A549 (cell line): ENCODE measurements at regions not wholly inside any gene's neighbourhood (a gene's known extent, or its start where the extent isn't known, plus 50 kb on each side); places are given as distances from the start of the nearest gene placed in this dataset.

Experiments used
- ATAC-seq, 2 experiments: fragments of 200-7000 bp in 1 of 2; fragments of >200 bp in 1 of 2; cut with Nextera tagmentation in 1 of 2; cut with Tn5 transposase in 1 of 2; 3 replicates each; pipeline versions ENCODE4 v1.8.0 to v1.9.1; 2018 to 2020; ENCODE audit warnings: mild to moderate bottlenecking in 1 of 2, moderate library complexity in 1 of 2
- CTCF ChIA-PET: fragments of 300-600 bp; sonication (Branson Sonifier 250); formaldehyde crosslinking; extraction: SDS; loops from one replicate; lab custom pipeline; 2021; ENCODE audit warnings: antibody characterized with exemption, inconsistent platforms; lab: Yijun Ruan, JAX
- POLR2A ChIA-PET: fragments of 350-600 bp; formaldehyde crosslinking; extraction: SDS; loops from one replicate; lab custom pipeline; 2021; ENCODE audit warnings: antibody characterized with exemption, inconsistent platforms; lab: Yijun Ruan, JAX
- DNase-seq, 2 experiments: peaks; one replicate each; pipeline versions ENCODE4 v3.0.0 to v3.0.0-alpha.2; 2011 to 2016; ENCODE audit warnings: low read depth in 1 of 2, low spot score in 1 of 2
- FAIRE-seq: peaks from 2 replicates; lab custom pipeline; 2011; peaks lifted over from hg19 to GRCh38; lab: Jason Lieb, UNC
- H3K27ac ChIP-seq, 2 experiments: fragments of >200 bp; sonication (Bioruptor Twin); formaldehyde crosslinking; 3 replicates each; pipeline ENCODE4 v1.5.1; 2016 to 2017
- H3K4me1 ChIP-seq: fragments of >200 bp; sonication (Bioruptor Twin); formaldehyde crosslinking; 3 replicates; pipeline ENCODE4 v1.6.1; 2016
- H3K4me2 ChIP-seq: fragments of >200 bp; sonication (Bioruptor Twin); formaldehyde crosslinking; 3 replicates; pipeline ENCODE4 v1.6.1; 2016
- H3K4me3 ChIP-seq: fragments of >200 bp; sonication (Bioruptor Twin); formaldehyde crosslinking; 3 replicates; pipeline ENCODE4 v1.5.1; 2016
- H3K9me3 ChIP-seq: fragments of >200 bp; sonication (Bioruptor Twin); formaldehyde crosslinking; 3 replicates; pipeline ENCODE4 v1.6.1; 2016
- CBX2 ChIP-seq: fragments of 200-600 bp; sonication (generic); IDR thresholded peaks from 2 replicates; pipeline ENCODE4 v1.6.1; 2016; ENCODE audit warnings: low read depth, mild to moderate bottlenecking, borderline replicate concordance
- CEBPB ChIP-seq, 2 experiments: fragments of >200 bp in 1 of 2; sonication (Bioruptor Twin) in 1 of 2; formaldehyde crosslinking in 1 of 2; IDR thresholded peaks; 2 replicates each; pipeline ENCODE4 v1.6.1; 2012 to 2016
- EHMT2 ChIP-seq: fragments of 200-600 bp; sonication (generic); IDR thresholded peaks from 2 replicates; pipeline ENCODE4 v1.6.1; 2016; ENCODE audit warnings: antibody characterized with exemption, low read depth, mild to moderate bottlenecking, moderate library complexity
- FOSB ChIP-seq: fragments of 250-450 bp; sonication (Bioruptor Pico); IDR thresholded peaks from 2 replicates; pipeline ENCODE4 v1.5.0; 2020; ENCODE audit warnings: mild to moderate bottlenecking, moderate library complexity
- FOSL2 ChIP-seq, 2 experiments: fragments of 450-650 bp in 1 of 2; fragments of >200 bp in 1 of 2; sonication (Bioruptor Twin) in 1 of 2; formaldehyde crosslinking; IDR thresholded peaks; 2 replicates each; pipeline versions ENCODE4 v1.5.0 to v1.6.1; 2016 to 2020; ENCODE audit warnings: mild to moderate bottlenecking in 1 of 2, moderate library complexity in 1 of 2
- FOXS1 ChIP-seq: fragments of 250-450 bp; sonication (Bioruptor Pico); IDR thresholded peaks from 2 replicates; pipeline ENCODE4 v1.5.0; 2020; ENCODE audit warnings: mild to moderate bottlenecking, moderate library complexity
- GATA3 ChIP-seq: IDR thresholded peaks from 2 replicates; pipeline ENCODE4 v1.6.1; 2012; ENCODE audit warnings: borderline replicate concordance
- HEYL ChIP-seq: fragments of 250-450 bp; sonication (Bioruptor Pico); IDR thresholded peaks from 2 replicates; pipeline ENCODE4 v1.8.0; 2021; ENCODE audit warnings: mild to moderate bottlenecking, moderate library complexity
- HOXB5 ChIP-seq: fragments of 250-450 bp; sonication (Bioruptor Pico); IDR thresholded peaks from 2 replicates; pipeline ENCODE4 v1.5.0; 2020; ENCODE audit warnings: mild to moderate bottlenecking, moderate library complexity
- JUNB ChIP-seq: fragments of >200 bp; sonication (Bioruptor Twin); formaldehyde crosslinking; IDR thresholded peaks from 2 replicates; pipeline ENCODE4 v1.6.1; 2016
- KDM1A ChIP-seq: fragments of 200-600 bp; sonication (generic); IDR thresholded peaks from 2 replicates; pipeline ENCODE4 v1.6.1; 2016; ENCODE audit warnings: low read depth, mild to moderate bottlenecking
- KDM5A ChIP-seq: fragments of 200-600 bp; sonication (generic); IDR thresholded peaks from 2 replicates; pipeline ENCODE4 v1.6.1; 2016; ENCODE audit warnings: antibody characterized with exemption, mild to moderate bottlenecking
- MAZ ChIP-seq: fragments of 150-350 bp; IDR thresholded peaks from 2 replicates; pipeline ENCODE4 v1.6.1; 2014; ENCODE audit warnings: antibody characterized with exemption, low read depth, low read length, borderline replicate concordance
- POLR2A ChIP-seq: IDR thresholded peaks from 2 replicates; pipeline ENCODE4 v1.6.1; 2012; ENCODE audit warnings: mild to moderate bottlenecking, low read length
- POLR2AphosphoS2 ChIP-seq: conservative IDR thresholded peaks from 2 replicates; pipeline ENCODE4 v1.6.1; 2012; ENCODE audit warnings: low read length, improper control_type of control experiment, inconsistent platforms
- RAD21 ChIP-seq, 2 experiments: fragments of >200 bp in 1 of 2; sonication (Bioruptor Twin) in 1 of 2; formaldehyde crosslinking in 1 of 2; IDR thresholded peaks in 1 of 2; conservative IDR thresholded peaks in 1 of 2; 2 replicates in 1 of 2; 3 replicates in 1 of 2; pipeline ENCODE4 v1.6.1; 2012 to 2018; ENCODE audit warnings: inconsistent platforms in 1 of 2
- RCOR1 ChIP-seq: fragments of 150-350 bp; IDR thresholded peaks from 2 replicates; pipeline ENCODE4 v1.6.1; 2014; ENCODE audit warnings: antibody characterized with exemption, low read length, low read depth
- TP53 ChIP-seq: fragments of 250-450 bp; sonication (Bioruptor Pico); IDR thresholded peaks from 2 replicates; pipeline ENCODE4 v1.5.0; 2021; ENCODE audit warnings: mild to moderate bottlenecking, moderate library complexity
- ZC3H11A ChIP-seq: fragments of 450-650 bp; IDR thresholded peaks from 2 replicates; pipeline ENCODE4 v1.6.1; 2014; ENCODE audit warnings: antibody characterized with exemption, mild to moderate bottlenecking
- ZFP36 ChIP-seq: fragments of 450-650 bp; IDR thresholded peaks from 2 replicates; pipeline ENCODE4 v1.6.1; 2014; ENCODE audit warnings: borderline replicate concordance; ENCODE audit not compliant: partially characterized antibody
- ZNF302 ChIP-seq: fragments of 250-450 bp; sonication (Bioruptor Pico); IDR thresholded peaks from 2 replicates; pipeline ENCODE4 v1.9.0; 2021; ENCODE audit warnings: inconsistent platforms, mild to moderate bottlenecking, moderate library complexity
- WGBS: methylation state at CpG from one replicate; pipeline ENCODE4 v1.1.6; 2017; ENCODE audit errors: missing lambda C conversion rate; 5-methylcytosine and 5-hydroxymethylcytosine counted together
- TF ChIP-seq, protein P1 (sequence below): IDR thresholded peaks from 2 replicates; pipeline ENCODE4 v1.6.1; 2012
- TF ChIP-seq, protein P2 (sequence below): fragments of 150-350 bp; IDR thresholded peaks from 2 replicates; pipeline ENCODE4 v1.6.1; 2014; ENCODE audit warnings: low read depth, mild to moderate bottlenecking, low read length
- TF ChIP-seq, protein P3 (sequence below): IDR thresholded peaks from 2 replicates; pipeline ENCODE4 v1.6.1; 2012; ENCODE audit warnings: low read depth, borderline replicate concordance

DNA sequence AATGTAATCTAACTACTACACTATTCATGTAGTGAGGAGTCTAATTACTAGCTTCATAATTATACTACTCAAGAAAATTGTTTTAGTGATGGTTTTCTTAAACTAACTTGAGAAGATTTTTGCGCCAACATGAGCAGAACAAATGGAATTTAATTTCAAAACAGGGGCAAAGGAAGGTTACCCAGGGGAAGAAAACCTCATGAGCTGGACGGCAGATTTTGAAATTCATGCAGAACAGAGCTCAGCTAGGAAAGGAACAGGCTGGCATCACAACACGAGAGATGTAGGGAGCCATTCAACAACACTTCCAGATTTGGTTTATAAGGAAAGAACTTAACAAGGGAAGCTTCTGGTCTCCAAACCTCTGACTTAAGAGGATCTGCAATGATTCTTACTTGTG, 235.3 kb upstream of the PRKCQ start:
- no peak for FAIRE-seq
- no peak overlapping the region for H3K27ac ChIP-seq
- DNase-seq = no peak
- H3K4me2 ChIP-seq = no peak overlapping the region
- peaks cover 12% of the 10 kb centered on the region; the same call in 2 of the 3 replicates for H3K4me1 ChIP-seq
- no peak for ATAC-seq
- ChIA-PET CTCF (interaction anchor here (1.1 to 1.5 kb wide), 2 partner anchors 23 to 29 kb away, joined by 3 read pairs; no protein-coding TSS in a partner anchor), POLR2A (no interaction called here)
- H3K4me3 ChIP-seq = no peak overlapping the region
- H3K9me3 ChIP-seq = no peaks in the 10 kb centered on the region
- TF ChIP-seq EHMT2 = no peak
- TF ChIP-seq POLR2AphosphoS2 = no peak
- TF ChIP-seq, protein P1, sequence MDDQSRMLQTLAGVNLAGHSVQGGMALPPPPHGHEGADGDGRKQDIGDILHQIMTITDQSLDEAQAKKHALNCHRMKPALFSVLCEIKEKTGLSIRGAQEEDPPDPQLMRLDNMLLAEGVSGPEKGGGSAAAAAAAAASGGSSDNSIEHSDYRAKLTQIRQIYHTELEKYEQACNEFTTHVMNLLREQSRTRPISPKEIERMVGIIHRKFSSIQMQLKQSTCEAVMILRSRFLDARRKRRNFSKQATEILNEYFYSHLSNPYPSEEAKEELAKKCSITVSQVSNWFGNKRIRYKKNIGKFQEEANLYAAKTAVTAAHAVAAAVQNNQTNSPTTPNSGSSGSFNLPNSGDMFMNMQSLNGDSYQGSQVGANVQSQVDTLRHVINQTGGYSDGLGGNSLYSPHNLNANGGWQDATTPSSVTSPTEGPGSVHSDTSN = no peak
- TF ChIP-seq KDM5A = no peak
- no peak for TF ChIP-seq HEYL (CRISPR knock-in tag)
- no peak for TF ChIP-seq ZC3H11A
- TF ChIP-seq RCOR1 = no peak
- no peak for TF ChIP-seq GATA3
- no peak for TF ChIP-seq KDM1A
- TF ChIP-seq FOSL2 (IDR thresholded peaks at IDR 0.05) = no peak
- TF ChIP-seq FOSL2 (CRISPR knock-in tag; IDR thresholded peaks at IDR 0.05) = no peak
- TF ChIP-seq, protein P2, sequence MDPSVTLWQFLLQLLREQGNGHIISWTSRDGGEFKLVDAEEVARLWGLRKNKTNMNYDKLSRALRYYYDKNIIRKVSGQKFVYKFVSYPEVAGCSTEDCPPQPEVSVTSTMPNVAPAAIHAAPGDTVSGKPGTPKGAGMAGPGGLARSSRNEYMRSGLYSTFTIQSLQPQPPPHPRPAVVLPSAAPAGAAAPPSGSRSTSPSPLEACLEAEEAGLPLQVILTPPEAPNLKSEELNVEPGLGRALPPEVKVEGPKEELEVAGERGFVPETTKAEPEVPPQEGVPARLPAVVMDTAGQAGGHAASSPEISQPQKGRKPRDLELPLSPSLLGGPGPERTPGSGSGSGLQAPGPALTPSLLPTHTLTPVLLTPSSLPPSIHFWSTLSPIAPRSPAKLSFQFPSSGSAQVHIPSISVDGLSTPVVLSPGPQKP = no peak
- no peak for TF ChIP-seq FOXS1 (CRISPR knock-in tag)
- TF ChIP-seq, protein P3, sequence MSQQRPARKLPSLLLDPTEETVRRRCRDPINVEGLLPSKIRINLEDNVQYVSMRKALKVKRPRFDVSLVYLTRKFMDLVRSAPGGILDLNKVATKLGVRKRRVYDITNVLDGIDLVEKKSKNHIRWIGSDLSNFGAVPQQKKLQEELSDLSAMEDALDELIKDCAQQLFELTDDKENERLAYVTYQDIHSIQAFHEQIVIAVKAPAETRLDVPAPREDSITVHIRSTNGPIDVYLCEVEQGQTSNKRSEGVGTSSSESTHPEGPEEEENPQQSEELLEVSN = no peak
- no peak for TF ChIP-seq ZFP36
- TF ChIP-seq HOXB5 (CRISPR knock-in tag) = no peak
- no peak for TF ChIP-seq CEBPB (IDR thresholded peaks at IDR 0.05)
- no peak for TF ChIP-seq TP53 (CRISPR knock-in tag)
- no peak for TF ChIP-seq POLR2A
- TF ChIP-seq MAZ = no peak
- 87% methylated on average over 3 of the region's 3 CpGs for WGBS

DNA sequence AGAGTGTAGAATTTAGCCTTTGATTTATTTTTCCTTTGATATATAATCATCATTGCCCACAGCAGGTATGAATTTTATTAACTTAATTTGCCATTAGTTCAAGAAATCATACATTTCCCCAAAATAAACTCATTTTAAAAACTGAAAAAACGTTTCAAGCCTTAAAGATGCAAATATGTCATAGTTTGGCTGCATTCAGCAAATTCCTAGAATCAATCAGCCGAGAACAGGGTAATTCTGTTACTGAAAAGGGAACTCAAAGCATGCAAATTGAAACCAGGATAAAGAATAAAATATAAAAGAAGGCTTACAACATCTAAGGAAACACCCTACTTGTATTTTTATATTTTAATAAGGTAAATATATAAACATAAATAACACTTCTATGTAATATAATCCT, 233.8 kb upstream of the PRKCQ start:
- TF ChIP-seq KDM1A (no peak), RAD21 (conservative IDR thresholded peaks at IDR 0.05 in 1 of 2, IDR thresholded peaks at IDR 0.05 in 1 of 2) (no peak), ZNF302 (CRISPR knock-in tag) (no peak), JUNB (no peak), FOSL2 (IDR thresholded peaks at IDR 0.05) (no peak), FOSL2 (CRISPR knock-in tag; IDR thresholded peaks at IDR 0.05) (no peak), FOSB (no peak), CBX2 (no peak), GATA3 (no peak)
- TF ChIP-seq, protein P1 = no peak
- DNase-seq (no peak), ATAC-seq (no peak), FAIRE-seq (no peak)
- CTCF ChIA-PET = no interaction called here
- Histone ChIP-seq H3K27ac (no peak overlapping the region), H3K9me3 (no peaks in the 10 kb centered on the region), H3K4me3 (no peak overlapping the region), H3K4me1 (peaks cover 12% of the 10 kb centered on the region; the same call in 2 of the 3 replicates), H3K4me2 (no peak overlapping the region)
- WGBS = 48% methylated on average over 2 of the region's 2 CpGs
- POLR2A ChIA-PET = no interaction called here
